ENCODE measurements at regions not wholly inside any gene's neighbourhood (a gene's known extent, or its start where the extent isn't known, plus 50 kb on each side); places are given as distances from the start of the nearest gene placed in this dataset.
"Not testable (repeated sequence)": the region's sequence is repeated elsewhere in the genome, so short reads cannot be mapped to it uniquely, and the experiment has no call there.

- H3K27ac ChIP-seq (ENCODE audit: low read depth, low read length); H3K4me1 ChIP-seq (ENCODE audit: control insufficient read depth in 1 of 2, insufficient read depth in 2 of 2, low read length in 2 of 2); H3K9ac ChIP-seq (ENCODE audit: low read depth in 1 of 2, low read length in 2 of 2); H3K36me3 ChIP-seq (ENCODE audit: control insufficient read depth in 1 of 2, insufficient read depth in 2 of 2, low read length in 2 of 2); H3K4me3 ChIP-seq (ENCODE audit: low read depth in 1 of 2, low read length in 2 of 2); H3K27me3 ChIP-seq (ENCODE audit: control insufficient read depth in 1 of 2, insufficient read depth in 2 of 2, low read length in 2 of 2); H3K9me3 ChIP-seq (ENCODE audit: control insufficient read depth in 1 of 2, low read length in 2 of 2): not testable (repeated sequence)
Observed at GRCh38 chr20:30291686-30292085, 965.8 kb upstream of the DEFB115 start.

DNA sequence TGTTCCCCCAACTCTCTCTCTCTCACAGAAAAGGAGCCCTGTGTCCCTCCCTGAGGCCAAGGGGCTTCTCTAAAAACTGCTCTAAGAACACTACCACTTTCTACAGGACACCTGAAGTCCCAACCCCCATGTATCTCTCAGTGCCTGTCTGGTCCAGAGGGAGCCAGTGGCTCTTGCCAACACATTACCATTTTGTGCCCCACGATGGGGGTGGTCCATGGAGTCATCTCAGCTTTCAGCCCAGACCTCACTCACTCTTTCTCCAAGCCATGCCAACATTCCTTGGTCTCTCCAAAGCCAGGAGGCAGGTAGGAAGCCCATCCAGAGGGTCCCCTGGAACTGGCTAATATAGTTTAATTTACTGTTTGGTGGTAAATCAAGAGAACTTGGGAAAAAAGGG is 962.1 kb upstream of the DEFB115 start:
- H3K27ac ChIP-seq (ENCODE audit: low read depth, low read length); H3K4me3 ChIP-seq (ENCODE audit: low read depth in 1 of 2, low read length in 2 of 2); H3K36me3 ChIP-seq (ENCODE audit: control insufficient read depth in 1 of 2, insufficient read depth in 2 of 2, low read length in 2 of 2); H3K4me1 ChIP-seq (ENCODE audit: control insufficient read depth in 1 of 2, insufficient read depth in 2 of 2, low read length in 2 of 2); H3K27me3 ChIP-seq (ENCODE audit: control insufficient read depth in 1 of 2, insufficient read depth in 2 of 2, low read length in 2 of 2); H3K9ac ChIP-seq (ENCODE audit: low read depth in 1 of 2, low read length in 2 of 2); H3K9me3 ChIP-seq (ENCODE audit: control insufficient read depth in 1 of 2, low read length in 2 of 2): not testable (repeated sequence)

GRCh38 chr20:30295967-30296366 is 961.5 kb upstream of the DEFB115 start:
- not testable (repeated sequence) for H3K4me1 ChIP-seq (ENCODE audit: control insufficient read depth in 1 of 2, insufficient read depth in 2 of 2, low read length in 2 of 2); H3K9me3 ChIP-seq (ENCODE audit: control insufficient read depth in 1 of 2, low read length in 2 of 2); H3K4me3 ChIP-seq (ENCODE audit: low read depth in 1 of 2, low read length in 2 of 2); H3K27ac ChIP-seq (ENCODE audit: low read depth, low read length); H3K27me3 ChIP-seq (ENCODE audit: control insufficient read depth in 1 of 2, insufficient read depth in 2 of 2, low read length in 2 of 2); H3K9ac ChIP-seq (ENCODE audit: low read depth in 1 of 2, low read length in 2 of 2); H3K36me3 ChIP-seq (ENCODE audit: control insufficient read depth in 1 of 2, insufficient read depth in 2 of 2, low read length in 2 of 2)

GRCh38 chr20:30297878-30298595 is 959.4 kb upstream of the DEFB115 start:
- H3K4me1 ChIP-seq (ENCODE audit: control insufficient read depth in 1 of 2, insufficient read depth in 2 of 2, low read length in 2 of 2); H3K27ac ChIP-seq (ENCODE audit: low read depth, low read length); H3K9me3 ChIP-seq (ENCODE audit: control insufficient read depth in 1 of 2, low read length in 2 of 2); H3K4me3 ChIP-seq (ENCODE audit: low read depth in 1 of 2, low read length in 2 of 2); H3K9ac ChIP-seq (ENCODE audit: low read depth in 1 of 2, low read length in 2 of 2); H3K36me3 ChIP-seq (ENCODE audit: control insufficient read depth in 1 of 2, insufficient read depth in 2 of 2, low read length in 2 of 2); H3K27me3 ChIP-seq (ENCODE audit: control insufficient read depth in 1 of 2, insufficient read depth in 2 of 2, low read length in 2 of 2): not testable (repeated sequence)

DNA sequence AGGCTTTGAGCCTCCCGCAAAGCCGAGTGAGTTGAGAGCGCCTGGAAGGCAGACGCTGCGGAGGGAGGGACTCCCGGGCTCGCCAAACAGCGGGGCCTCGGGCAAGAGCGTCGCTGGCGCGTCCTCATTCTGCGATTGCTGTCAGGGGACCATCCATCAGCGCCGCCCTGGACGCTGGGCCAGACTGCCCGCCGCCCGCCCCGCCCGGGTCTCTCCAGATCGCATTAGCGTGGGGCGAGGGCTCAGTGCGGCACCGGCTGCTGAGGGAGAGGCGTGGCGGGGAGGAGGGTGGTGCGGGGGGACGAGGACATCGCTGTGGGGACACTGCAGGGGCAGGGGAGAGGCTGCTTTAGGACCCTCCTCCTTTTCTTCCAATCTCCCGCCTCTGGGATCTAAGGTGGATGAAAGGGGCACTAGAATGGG is 957.2 kb upstream of the DEFB115 start:
- H3K4me3 ChIP-seq (ENCODE audit: low read depth in 1 of 2, low read length in 2 of 2), result not testable (repeated sequence)

GRCh38 chr20:30302786-30303185 is 954.7 kb upstream of the DEFB115 start:
- H3K27me3 ChIP-seq (ENCODE audit: control insufficient read depth in 1 of 2, insufficient read depth in 2 of 2, low read length in 2 of 2); H3K9ac ChIP-seq (ENCODE audit: low read depth in 1 of 2, low read length in 2 of 2); H3K4me1 ChIP-seq (ENCODE audit: control insufficient read depth in 1 of 2, insufficient read depth in 2 of 2, low read length in 2 of 2); H3K9me3 ChIP-seq (ENCODE audit: control insufficient read depth in 1 of 2, low read length in 2 of 2); H3K36me3 ChIP-seq (ENCODE audit: control insufficient read depth in 1 of 2, insufficient read depth in 2 of 2, low read length in 2 of 2); H3K27ac ChIP-seq (ENCODE audit: low read depth, low read length); H3K4me3 ChIP-seq (ENCODE audit: low read depth in 1 of 2, low read length in 2 of 2): not testable (repeated sequence)

More for the DNA sequence above, 957.2 kb upstream of the DEFB115 start:
- H3K36me3 ChIP-seq (ENCODE audit: control insufficient read depth in 1 of 2, insufficient read depth in 2 of 2, low read length in 2 of 2); H3K27ac ChIP-seq (ENCODE audit: low read depth, low read length); H3K27me3 ChIP-seq (ENCODE audit: control insufficient read depth in 1 of 2, insufficient read depth in 2 of 2, low read length in 2 of 2); H3K9me3 ChIP-seq (ENCODE audit: control insufficient read depth in 1 of 2, low read length in 2 of 2); H3K9ac ChIP-seq (ENCODE audit: low read depth in 1 of 2, low read length in 2 of 2); H3K4me1 ChIP-seq (ENCODE audit: control insufficient read depth in 1 of 2, insufficient read depth in 2 of 2, low read length in 2 of 2): not testable (repeated sequence)

GRCh38 chr20:30309938-30310337 is 947.5 kb upstream of the DEFB115 start:
- H3K4me1 ChIP-seq (ENCODE audit: control insufficient read depth in 1 of 2, insufficient read depth in 2 of 2, low read length in 2 of 2); H3K27me3 ChIP-seq (ENCODE audit: control insufficient read depth in 1 of 2, insufficient read depth in 2 of 2, low read length in 2 of 2); H3K9me3 ChIP-seq (ENCODE audit: control insufficient read depth in 1 of 2, low read length in 2 of 2); H3K36me3 ChIP-seq (ENCODE audit: control insufficient read depth in 1 of 2, insufficient read depth in 2 of 2, low read length in 2 of 2); H3K9ac ChIP-seq (ENCODE audit: low read depth in 1 of 2, low read length in 2 of 2); H3K4me3 ChIP-seq (ENCODE audit: low read depth in 1 of 2, low read length in 2 of 2); H3K27ac ChIP-seq (ENCODE audit: low read depth, low read length): not testable (repeated sequence)

GRCh38 chr20:30310385-30310784 is 947.1 kb upstream of the DEFB115 start:
- H3K4me3 ChIP-seq (ENCODE audit: low read depth in 1 of 2, low read length in 2 of 2); H3K27me3 ChIP-seq (ENCODE audit: control insufficient read depth in 1 of 2, insufficient read depth in 2 of 2, low read length in 2 of 2); H3K9ac ChIP-seq (ENCODE audit: low read depth in 1 of 2, low read length in 2 of 2); H3K36me3 ChIP-seq (ENCODE audit: control insufficient read depth in 1 of 2, insufficient read depth in 2 of 2, low read length in 2 of 2); H3K9me3 ChIP-seq (ENCODE audit: control insufficient read depth in 1 of 2, low read length in 2 of 2); H3K27ac ChIP-seq (ENCODE audit: low read depth, low read length); H3K4me1 ChIP-seq (ENCODE audit: control insufficient read depth in 1 of 2, insufficient read depth in 2 of 2, low read length in 2 of 2): not testable (repeated sequence)

DNA sequence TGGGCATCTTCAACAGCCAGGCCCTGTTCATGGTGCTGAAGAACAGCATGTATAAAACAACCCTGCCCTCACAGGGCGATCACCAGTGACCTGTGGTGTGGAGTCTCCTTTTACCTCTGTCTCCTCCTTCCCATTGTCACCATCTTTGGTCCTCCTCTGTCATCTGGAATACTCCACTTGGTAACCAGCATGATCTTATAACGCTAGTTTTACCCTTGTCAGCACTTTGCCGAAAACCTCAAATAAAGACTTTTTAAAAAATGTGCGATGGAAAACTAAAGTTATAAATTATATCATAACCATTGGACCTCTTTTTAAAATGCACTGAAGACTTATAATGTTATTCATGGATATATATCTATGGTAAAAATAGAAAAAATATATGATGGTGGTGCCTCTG is 945.2 kb upstream of the DEFB115 start:
- not testable (repeated sequence) for H3K27me3 ChIP-seq (ENCODE audit: control insufficient read depth in 1 of 2, insufficient read depth in 2 of 2, low read length in 2 of 2); H3K9me3 ChIP-seq (ENCODE audit: control insufficient read depth in 1 of 2, low read length in 2 of 2); H3K36me3 ChIP-seq (ENCODE audit: control insufficient read depth in 1 of 2, insufficient read depth in 2 of 2, low read length in 2 of 2); H3K9ac ChIP-seq (ENCODE audit: low read depth in 1 of 2, low read length in 2 of 2); H3K4me1 ChIP-seq (ENCODE audit: control insufficient read depth in 1 of 2, insufficient read depth in 2 of 2, low read length in 2 of 2); H3K4me3 ChIP-seq (ENCODE audit: low read depth in 1 of 2, low read length in 2 of 2); H3K27ac ChIP-seq (ENCODE audit: low read depth, low read length)

GRCh38 chr20:30313660-30314059 is 943.8 kb upstream of the DEFB115 start:
- not testable (repeated sequence) for H3K27me3 ChIP-seq (ENCODE audit: control insufficient read depth in 1 of 2, insufficient read depth in 2 of 2, low read length in 2 of 2); H3K4me1 ChIP-seq (ENCODE audit: control insufficient read depth in 1 of 2, insufficient read depth in 2 of 2, low read length in 2 of 2); H3K4me3 ChIP-seq (ENCODE audit: low read depth in 1 of 2, low read length in 2 of 2); H3K36me3 ChIP-seq (ENCODE audit: control insufficient read depth in 1 of 2, insufficient read depth in 2 of 2, low read length in 2 of 2); H3K9ac ChIP-seq (ENCODE audit: low read depth in 1 of 2, low read length in 2 of 2); H3K27ac ChIP-seq (ENCODE audit: low read depth, low read length); H3K9me3 ChIP-seq (ENCODE audit: control insufficient read depth in 1 of 2, low read length in 2 of 2)

GRCh38 chr20:30316063-30316462 is 941.4 kb upstream of the DEFB115 start:
- H3K9ac ChIP-seq (ENCODE audit: low read depth in 1 of 2, low read length in 2 of 2); H3K27ac ChIP-seq (ENCODE audit: low read depth, low read length); H3K4me3 ChIP-seq (ENCODE audit: low read depth in 1 of 2, low read length in 2 of 2): not testable (repeated sequence)

More at GRCh38 chr20:30316063-30316462, 941.4 kb upstream of the DEFB115 start:
- H3K9me3 ChIP-seq (ENCODE audit: control insufficient read depth in 1 of 2, low read length in 2 of 2); H3K36me3 ChIP-seq (ENCODE audit: control insufficient read depth in 1 of 2, insufficient read depth in 2 of 2, low read length in 2 of 2); H3K27me3 ChIP-seq (ENCODE audit: control insufficient read depth in 1 of 2, insufficient read depth in 2 of 2, low read length in 2 of 2); H3K4me1 ChIP-seq (ENCODE audit: control insufficient read depth in 1 of 2, insufficient read depth in 2 of 2, low read length in 2 of 2): not testable (repeated sequence)
